NCI-H2227 (cell line): ENCODE measurements at regions not wholly inside any gene's neighbourhood (a gene's known extent, or its start where the extent isn't known, plus 50 kb on each side); places are given as distances from the start of the nearest gene placed in this dataset.

ENCODE experiments used
- DNase-seq: peaks from one replicate; lab custom pipeline; 2025; ENCODE audit not compliant: unreplicated experiment; lab: John Stamatoyannopoulos, UW

DNA sequence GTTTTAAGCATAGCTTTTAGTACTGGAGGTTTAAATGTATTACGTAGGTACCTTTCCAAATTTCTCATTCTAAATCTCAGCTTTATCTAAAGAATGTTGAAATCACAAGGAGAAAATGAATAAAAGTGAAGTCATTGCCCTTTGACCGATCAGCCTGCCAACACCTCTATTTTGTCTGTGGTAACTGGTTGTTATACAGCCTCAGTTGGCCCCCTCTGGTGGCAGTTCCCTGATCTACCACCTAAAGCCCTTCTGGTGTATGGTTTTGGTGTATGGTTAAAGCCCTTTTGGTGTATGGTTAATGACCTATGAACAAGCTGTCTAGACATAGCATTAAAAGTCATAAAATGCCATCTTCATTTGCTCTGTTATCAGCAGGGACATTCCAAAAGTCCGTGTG, 378.2 kb upstream of the AZI2 start:
- no peak for DNase-seq

DNA sequence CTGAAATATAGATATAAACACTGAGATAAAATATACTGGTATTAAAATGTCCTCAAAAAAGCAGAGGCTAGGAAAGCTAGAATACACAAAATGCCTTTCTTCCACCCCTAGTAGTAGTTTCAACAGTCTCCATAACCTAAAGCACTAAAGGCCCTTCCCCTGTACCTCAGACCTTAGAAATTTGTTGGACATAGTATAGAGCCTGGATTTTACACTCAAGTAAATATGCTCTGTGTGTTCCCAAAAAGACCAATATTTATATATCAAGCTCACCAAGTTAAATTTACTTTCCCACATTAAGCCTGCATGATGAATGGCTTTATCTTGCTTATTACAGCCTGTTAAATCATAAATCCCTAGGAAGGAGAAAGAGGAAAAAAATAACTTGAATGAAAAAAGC, 378.7 kb upstream of the AZI2 start:
- no peak for DNase-seq

DNA sequence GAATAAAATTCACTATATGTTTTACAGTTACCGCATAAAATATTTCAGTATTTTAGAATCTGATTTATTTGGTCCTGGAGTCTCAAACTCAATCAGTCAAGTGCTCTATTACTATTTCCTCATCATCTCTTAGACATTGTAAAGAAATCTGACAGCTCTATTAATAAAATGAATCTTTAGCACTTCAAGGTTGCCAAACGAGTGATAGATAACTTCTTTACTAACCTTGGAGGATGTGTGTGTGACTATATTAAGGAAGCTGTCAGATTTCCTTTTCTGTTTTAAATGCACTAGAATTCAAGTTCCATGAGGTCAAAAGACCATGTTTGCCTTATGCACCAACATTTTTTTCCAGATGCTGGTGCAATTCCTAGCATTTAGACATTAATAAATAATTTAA, 389.8 kb upstream of the AZI2 start:
- DNase-seq: no peak

DNA sequence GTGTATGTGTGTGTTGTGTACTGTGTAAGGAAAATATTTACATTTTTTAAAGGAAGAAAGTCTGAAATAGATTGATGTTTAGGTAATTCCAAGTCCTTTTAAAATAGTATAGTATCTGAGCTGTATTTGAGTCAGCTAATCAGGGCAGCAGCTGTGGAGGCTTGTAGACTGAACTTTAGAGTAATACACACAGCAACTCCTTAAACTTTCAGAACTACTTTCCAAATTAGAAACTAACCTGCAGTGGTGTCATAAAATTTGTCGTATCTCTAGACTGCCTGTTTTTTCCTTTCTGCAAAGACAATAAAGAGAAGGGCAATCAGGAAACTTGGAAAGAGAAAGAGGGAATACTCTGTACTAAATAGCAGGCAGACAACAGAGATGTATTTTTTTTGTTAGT, 391.0 kb upstream of the AZI2 start:
- DNase-seq: no peak

DNA sequence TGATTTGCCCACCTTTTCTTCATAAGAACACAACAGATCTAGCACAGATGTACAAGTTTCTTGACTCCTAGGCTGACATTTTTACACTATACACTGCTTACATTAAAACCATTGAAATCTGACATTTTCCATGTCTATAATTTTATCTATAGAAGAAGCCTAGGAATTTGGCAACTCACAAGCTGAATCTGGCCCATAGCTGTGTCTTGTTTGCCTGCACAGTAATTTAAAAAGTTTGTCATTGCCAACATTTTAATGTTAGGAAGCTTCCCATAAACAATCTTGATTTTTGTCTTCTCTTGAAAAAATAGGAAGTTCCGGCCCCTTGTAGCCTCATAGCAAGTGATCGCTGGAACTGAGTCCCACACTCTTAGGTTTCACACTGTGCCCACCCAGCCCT, 394.6 kb upstream of the AZI2 start:
- DNase-seq: no peak

DNA sequence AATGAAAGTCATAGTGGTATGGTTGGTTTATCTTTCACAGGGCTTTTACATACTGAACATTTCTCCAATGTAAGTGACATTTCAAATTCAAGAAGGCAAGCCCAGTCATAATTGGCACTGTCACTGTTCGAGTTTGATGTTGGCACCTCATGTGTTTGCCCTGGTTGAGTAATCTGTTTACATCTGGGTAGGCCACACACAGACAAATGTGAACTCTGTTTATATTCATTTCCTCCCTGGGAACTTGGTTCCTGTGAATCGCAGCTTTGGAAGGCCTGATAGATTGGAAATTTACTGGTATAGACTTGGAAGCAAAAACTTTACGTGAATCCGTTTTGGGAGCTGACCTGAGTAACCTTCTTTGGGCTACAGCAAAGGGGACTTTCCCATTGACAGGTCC, 395.2 kb upstream of the AZI2 start:
- DNase-seq: no peak

DNA sequence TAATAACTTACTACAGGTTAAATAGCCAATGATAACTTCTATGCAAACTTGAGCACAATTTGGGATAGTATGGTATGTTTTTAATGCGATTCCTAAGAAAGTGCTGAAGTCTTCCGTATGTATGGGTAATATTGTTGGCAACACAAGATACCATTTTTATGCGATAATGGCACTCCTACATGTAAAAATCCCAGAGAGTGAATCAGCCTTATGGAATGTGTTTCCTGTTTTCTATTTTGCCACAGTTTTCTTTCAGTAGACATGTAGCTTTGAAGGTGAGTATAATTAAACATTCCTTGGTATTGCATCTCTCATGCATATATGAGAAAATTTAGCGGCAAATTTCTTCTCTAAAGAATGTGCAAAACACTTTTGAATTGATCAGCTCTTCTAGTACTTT, 396.8 kb upstream of the AZI2 start:
- no peak for DNase-seq

DNA sequence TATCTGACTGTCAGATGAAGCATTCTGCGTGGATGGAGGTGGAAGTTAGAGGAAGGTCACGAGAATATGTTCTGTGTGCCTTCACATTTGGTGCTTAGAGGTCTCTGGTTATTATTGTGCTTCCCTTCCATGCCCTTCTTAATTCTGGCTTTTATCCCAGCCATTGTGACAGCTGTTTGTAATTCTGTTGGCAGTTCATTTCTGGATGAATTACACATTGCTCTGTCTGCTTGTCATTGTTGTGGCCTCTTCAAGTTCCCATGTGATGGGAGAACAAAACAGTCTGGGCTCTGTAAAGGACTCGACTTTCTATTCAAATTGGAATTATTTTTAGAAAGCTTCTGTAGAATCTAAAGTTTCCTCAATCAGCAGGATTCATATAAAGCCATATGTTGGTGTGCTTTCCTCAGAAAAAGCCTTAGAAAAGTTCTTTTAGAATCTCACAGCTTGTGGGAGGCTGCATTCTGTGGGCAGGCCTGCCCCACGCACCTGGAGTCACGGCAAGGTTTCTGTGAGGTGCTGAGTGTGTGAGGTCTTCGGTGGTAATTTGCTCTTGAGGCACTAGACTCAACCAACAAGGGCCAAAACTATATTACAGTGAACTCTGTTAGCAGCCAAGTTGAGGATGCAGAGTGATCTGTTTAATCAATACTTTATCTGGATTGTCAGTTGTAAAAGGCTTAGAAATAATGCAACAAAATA, 397.4 kb upstream of the AZI2 start:
- no peak for DNase-seq

DNA sequence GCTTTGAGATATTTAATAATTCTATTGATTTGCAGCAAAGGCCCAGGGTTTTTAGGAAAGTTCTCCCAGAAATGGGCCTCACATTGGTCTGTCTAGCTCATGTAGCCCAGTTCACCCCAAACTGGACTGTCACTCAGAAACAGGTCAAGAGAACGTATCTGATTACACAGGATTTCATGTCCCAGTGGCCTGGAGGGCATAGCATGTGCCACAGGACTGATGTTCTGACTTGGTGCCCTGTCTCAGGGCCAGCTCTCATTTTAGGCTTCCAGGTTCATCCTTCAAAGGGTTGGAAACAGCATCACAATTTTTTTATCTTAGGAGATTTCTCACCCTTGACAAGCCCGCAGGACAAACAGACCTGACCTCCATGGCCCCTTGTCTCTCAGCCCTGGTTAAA, 398.4 kb upstream of the AZI2 start:
- DNase-seq: no peak

DNA sequence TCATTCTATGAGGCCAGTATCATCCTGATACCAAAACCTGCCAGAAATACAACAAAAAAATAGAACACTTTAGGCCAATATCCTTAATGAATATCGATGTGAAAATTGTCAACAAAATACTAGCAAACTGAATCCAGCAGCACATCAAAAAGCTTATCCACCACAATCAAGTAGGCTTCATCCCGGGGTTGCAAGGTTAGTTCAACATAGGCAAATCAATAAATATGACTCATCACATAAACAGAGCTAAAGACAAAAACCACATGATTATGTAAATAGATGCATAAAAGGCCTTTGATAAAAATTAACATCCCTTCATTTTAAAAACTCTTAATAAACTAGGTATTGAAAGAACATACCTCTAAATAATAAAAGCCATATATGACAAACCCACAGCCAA, 403.2 kb upstream of the AZI2 start:
- DNase-seq: no peak

DNA sequence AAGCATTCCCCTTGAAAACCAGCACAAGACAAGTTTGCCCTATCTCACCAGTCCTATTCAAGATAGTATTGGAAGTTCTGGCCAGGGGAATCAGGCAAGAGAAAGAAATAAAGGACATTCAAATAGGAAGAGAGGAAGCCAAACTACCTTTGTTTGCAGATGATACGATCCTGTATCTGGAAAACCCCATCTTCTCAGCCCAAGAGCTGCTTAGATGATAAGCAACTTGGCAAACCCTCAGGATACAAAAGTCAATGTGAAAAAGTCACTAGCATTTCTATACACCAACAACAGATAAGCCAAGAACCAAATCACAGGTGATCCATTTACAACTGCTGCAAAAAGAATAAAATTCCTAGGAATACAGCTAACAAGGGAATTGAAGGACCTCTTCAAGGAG, 403.7 kb upstream of the AZI2 start:
- no peak for DNase-seq

DNA sequence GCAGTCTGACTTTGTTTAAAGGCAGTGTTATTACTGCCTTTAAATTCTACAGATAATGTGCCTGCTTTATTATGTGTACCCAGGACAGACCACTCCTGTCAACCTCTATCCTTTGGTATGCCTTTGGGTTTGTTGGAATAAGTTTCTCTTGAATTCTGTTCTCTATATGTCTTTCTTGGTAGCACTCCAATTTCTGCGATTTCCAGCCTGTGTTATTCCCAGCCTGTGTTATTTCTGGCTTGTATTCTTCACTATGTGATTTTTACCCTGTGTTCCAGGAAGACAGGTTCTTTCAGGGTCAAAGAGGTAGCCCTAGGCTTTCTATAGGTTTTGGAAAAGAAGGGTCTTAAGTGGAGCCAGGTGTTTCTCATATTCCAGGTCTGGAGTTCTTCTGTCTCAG, 407.4 kb upstream of the AZI2 start:
- DNase-seq: no peak

DNA sequence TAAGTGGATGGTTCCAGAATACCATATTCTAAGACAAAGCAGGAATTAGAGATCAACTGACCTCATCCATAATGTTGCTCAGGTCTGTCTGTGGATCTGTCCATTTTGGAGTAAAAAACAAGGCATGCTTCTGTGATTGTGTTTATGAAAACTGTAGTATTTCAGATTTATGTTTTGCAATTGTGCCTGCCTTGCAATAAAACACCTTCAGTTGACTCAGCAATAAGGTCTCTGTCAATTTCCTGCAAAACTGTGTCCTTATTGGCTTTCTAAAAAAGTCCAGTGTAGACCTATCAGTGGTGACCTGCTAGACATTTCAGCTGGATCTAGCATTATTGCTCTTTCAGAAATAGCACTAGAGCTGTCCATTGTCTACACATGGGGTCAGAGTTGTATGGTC, 409.5 kb upstream of the AZI2 start:
- DNase-seq: no peak

DNA sequence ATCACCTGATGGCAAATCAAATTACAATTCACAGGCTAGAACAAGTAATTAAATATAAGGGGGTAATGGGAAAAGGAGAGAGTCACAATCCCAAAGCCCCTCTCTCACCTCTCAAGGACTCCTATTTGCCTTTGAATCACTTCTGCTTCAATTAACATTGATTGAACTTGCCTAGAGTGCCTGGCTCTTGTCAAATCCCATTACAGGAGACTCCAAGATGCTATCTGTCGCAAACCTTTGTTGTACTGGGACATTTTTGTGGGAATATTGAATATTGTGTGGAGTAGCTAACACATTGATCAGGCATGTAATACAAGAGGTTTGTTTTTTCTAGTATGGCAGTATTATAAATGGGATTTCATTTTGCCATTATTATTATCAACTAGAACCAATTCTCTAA, 412.8 kb upstream of the AZI2 start:
- DNase-seq: no peak

DNA sequence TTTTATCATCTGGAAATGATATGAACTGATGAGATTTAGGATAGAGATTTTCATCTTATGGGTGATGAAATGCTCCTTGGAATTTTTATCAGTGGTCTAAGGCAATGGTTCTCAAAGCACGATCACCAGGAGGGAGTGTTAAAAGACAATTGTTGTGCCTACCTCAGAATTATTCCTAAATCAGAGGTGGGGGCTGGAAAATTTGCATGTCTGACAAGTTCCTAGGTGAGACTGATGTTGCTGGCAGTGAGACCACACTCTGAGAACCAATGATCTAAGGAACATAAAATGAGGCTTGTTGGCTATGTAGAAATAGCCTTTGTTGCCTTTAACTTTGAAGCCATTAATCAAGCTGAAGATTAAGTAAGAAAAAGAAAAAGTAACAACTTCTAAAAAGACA, 416.6 kb upstream of the AZI2 start:
- no peak for DNase-seq

DNA sequence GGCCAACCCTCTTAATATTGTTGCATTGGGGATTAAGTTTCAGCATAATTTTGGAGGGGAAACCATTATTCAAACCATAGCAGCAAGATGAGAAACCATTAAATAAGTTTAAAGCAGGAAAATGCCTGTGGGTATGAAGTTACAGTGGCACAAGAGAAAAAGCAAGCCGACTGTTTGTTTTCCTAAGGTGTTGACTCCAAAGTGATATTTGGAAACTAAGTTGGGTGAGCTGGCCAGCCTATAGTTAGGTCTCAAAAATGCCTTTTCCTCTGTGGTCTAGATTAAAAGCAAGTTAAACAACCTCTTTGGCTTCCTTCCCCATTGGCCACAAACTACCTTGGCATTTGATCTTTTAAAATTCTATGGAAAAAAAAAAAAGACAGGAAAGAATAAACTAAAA, 419.8 kb upstream of the AZI2 start:
- no peak for DNase-seq

DNA sequence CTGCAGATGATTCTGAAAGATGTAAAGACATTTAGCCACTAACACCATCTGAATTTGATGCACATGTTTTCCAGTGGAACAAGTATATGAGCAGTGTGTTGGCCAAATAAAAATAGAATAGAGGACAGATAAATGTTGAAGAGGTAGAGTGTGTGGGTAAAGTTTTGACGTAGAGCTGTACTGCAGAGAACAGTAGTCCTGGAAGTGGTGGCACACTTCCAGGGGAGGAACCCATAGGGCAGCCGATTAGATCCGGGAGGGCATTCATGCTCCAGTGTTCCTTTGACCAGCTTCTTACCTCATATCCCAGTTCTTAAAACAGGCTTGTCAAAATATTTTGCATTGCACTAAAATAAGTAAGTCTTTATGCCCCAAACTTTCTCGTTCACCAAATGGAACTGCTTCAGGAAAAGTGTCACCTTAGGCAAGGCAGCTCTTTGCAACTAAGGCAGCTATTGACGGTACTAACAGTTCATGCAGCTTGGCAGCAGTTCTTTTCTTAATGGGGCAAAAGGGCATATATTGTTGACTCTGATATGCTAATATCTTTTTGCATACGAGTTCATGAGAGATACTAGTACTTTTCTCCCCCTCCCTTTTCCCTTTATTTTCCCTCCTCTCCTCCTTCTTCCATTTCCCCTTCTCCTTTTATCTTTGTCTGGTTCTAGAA, 429.3 kb upstream of the AZI2 start:
- no peak for DNase-seq

DNA sequence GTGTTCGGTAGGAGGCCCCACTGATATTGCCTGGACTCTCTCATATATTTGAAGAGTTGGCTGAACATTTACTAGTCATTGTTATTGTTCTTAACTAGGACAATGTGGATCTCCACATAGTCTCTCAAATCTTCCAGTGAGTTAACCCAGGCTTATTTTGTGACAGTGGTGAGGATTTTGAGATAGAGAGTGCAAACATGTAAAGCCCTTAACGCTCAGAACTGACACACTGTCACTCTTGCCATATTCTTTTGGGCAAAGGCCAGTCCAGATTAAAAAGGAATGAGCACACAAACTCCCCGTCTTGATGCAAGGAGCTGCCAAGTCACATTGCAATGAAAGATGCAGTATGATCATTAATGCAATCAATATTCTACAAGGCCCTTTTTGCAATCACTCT, 431.9 kb upstream of the AZI2 start:
- no peak for DNase-seq

DNA sequence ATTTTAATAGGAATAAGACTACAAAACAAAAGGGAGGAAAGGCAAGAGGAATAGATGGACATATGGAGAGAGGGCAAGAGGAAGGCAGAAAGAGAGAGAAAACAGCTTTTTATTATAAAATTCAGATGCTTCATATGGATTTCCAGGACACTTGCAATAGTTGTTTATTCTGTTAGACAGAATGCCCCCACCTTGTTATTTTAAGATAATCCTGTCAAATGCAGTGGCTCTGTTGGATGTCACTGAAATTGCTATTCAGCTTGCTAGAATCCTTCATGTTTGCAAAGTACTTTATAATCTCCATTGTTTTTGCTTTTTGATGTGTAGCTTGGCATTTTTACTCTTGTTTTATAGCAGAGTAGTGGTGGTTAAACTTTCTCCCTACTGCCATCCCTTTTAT, 432.4 kb upstream of the AZI2 start:
- DNase-seq: no peak

DNA sequence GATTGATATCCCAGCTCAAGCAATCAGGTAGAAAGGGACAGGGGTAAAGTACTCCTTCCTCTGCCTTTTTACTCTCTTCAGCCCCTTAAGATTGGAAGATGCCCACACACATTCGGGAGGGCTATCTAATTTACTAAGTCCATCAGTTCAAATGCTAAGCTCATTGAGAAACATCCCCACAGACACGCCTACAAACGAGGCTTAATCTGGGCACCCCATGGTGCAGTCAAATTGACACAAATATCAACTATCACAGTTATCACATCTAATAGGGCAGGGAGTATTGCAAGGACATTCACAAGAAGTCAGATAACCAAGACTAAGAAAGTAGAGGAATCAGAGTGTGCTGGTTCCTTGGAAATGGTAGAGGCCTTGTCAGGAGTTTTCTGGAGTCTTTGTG, 437.8 kb upstream of the AZI2 start:
- DNase-seq: no peak

DNA sequence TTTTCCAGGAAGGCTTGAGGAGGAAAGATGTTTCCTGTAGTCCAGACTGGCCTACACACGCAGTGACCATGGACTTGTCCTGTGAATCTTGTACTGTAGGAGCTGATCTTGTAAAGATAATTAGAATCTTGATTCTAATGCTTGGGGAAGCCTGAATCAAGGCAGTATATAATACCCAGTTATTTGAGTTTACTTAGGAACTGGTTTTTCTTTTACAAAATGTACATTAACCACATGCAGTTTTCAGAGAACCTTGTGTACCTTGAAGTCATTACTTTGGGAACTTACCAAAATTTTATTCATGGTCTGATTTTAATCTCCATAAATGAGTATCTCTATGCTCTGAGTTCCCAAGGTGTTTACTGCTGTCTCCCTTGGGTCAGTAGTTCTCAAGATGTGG, 439.9 kb upstream of the AZI2 start:
- DNase-seq: no peak

DNA sequence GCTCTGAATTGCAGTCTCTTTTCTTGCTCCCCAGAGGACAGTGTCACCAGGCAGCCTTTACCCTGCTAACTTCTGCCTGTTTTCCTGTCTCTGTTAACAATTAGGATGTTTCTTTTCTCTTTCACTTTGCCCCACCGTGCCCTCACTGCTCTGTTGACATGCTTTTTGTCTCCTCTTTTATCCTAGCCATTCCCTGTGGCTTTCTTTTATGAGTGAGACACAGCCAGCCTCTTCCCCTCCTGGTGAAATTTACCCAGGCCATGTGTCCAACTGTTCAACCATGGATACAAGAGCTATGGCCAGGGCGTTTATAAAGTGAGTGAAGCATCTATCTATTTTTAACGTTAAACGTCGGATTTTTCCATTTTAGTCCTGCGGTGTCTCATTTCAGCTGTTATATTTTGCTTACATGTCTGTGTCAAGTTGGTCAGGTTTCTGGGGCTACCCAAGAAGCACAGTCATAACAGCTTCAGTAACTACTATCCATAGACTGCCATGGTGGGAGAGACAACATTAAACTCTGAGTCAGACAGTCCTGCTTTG, 443.2 kb upstream of the AZI2 start:
- DNase-seq: no peak

DNA sequence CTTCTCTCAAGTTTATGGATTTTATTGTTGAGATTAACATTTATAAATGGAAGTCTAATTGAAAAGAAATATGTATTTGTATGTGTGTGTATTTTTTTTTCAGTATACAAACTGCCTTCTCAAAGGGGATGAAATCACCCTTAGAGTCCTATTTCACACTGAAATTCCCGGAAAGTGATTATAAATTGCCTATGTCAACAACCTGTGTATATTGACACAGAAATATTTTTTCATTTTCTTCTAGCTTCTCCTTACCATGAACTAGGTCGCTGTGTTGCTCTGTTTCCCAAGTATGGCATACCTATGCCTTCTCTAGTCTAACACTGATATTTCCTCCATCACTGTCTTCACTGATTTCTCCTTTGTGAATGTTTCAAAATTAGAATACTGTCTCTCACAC, 444.0 kb upstream of the AZI2 start:
- no peak for DNase-seq
